Mesendoderm (in vitro differentiated cells): ENCODE measurements at regions not wholly inside any gene's neighbourhood (a gene's known extent, or its start where the extent isn't known, plus 50 kb on each side); places are given as distances from the start of the nearest gene placed in this dataset.

Experiments
- DNase-seq: peaks from one replicate; pipeline ENCODE4 v3.0.0; 2013
- H2AK5ac ChIP-seq: 2 replicates; pipeline ENCODE4 v1.6.1; 2013; ENCODE audit warnings: low read length, inconsistent platforms
- H2BK120ac ChIP-seq: 2 replicates; pipeline ENCODE4 v1.6.1; 2013; ENCODE audit warnings: low read depth, mild to moderate bottlenecking, low read length, moderate library complexity, mixed read lengths
- H2BK15ac ChIP-seq: replicated peaks from 2 replicates; pipeline ENCODE4 v1.6.1; 2013; ENCODE audit warnings: low read depth, mild to moderate bottlenecking, moderate library complexity
- H2BK5ac ChIP-seq: 2 replicates; pipeline ENCODE4 v1.6.1; 2013; ENCODE audit warnings: low read length, inconsistent platforms
- H3K18ac ChIP-seq: 2 replicates; pipeline ENCODE4 v1.6.1; 2013; ENCODE audit warnings: mild to moderate bottlenecking, low read length, mixed read lengths
- H3K23ac ChIP-seq: one replicate; pipeline ENCODE4 v1.6.1; 2013; ENCODE audit warnings: low read length
- H3K27ac ChIP-seq: 2 replicates; pipeline ENCODE4 v1.5.1; 2013; ENCODE audit warnings: low read depth, mild to moderate bottlenecking, inconsistent platforms, low read length, moderate library complexity
- H3K27me3 ChIP-seq: 2 replicates; pipeline ENCODE4 v1.6.1; 2013; ENCODE audit warnings: low read length, control low read depth, mild to moderate bottlenecking, inconsistent platforms; ENCODE audit not compliant: insufficient read depth, poor library complexity
- H3K36me3 ChIP-seq: 2 replicates; pipeline ENCODE4 v1.6.1; 2013; ENCODE audit warnings: low read length, inconsistent platforms; ENCODE audit not compliant: control insufficient read depth, insufficient read depth
- H3K4ac ChIP-seq: one replicate; pipeline ENCODE4 v1.6.1; 2013; ENCODE audit warnings: low read depth, mild to moderate bottlenecking, low read length, moderate library complexity
- H3K4me1 ChIP-seq: 2 replicates; pipeline ENCODE4 v1.6.1; 2013; ENCODE audit warnings: low read depth, low read length, inconsistent platforms; ENCODE audit not compliant: control insufficient read depth
- H3K4me2 ChIP-seq: 2 replicates; pipeline ENCODE4 v1.6.1; 2013; ENCODE audit warnings: low read length
- H3K4me3 ChIP-seq: 2 replicates; pipeline ENCODE4 v1.5.1; 2013; ENCODE audit warnings: mild to moderate bottlenecking, low read length
- H3K56ac ChIP-seq: one replicate; pipeline ENCODE4 v1.6.1; 2013; ENCODE audit warnings: low read length
- H3K79me1 ChIP-seq: 2 replicates; pipeline ENCODE4 v1.6.1; 2013; ENCODE audit warnings: low read length, inconsistent platforms
- H3K79me2 ChIP-seq: 2 replicates; pipeline ENCODE4 v1.6.1; 2013; ENCODE audit warnings: mild to moderate bottlenecking, low read length; ENCODE audit not compliant: control insufficient read depth, insufficient read depth
- H3K9ac ChIP-seq: 2 replicates; pipeline ENCODE4 v1.6.1; 2013; ENCODE audit warnings: low read length, inconsistent platforms
- H4K5ac ChIP-seq: one replicate; pipeline ENCODE4 v1.6.1; 2013; ENCODE audit warnings: low read length
- H4K8ac ChIP-seq: one replicate; pipeline ENCODE4 v1.6.1; 2013; ENCODE audit warnings: low read depth, mild to moderate bottlenecking, control low read depth, low read length, moderate library complexity
- WGBS: extraction: QIAGEN DNeasy Blood & Tissue Kit; methylation state at CpG from one replicate; pipeline ENCODE4 v1.1.7; 2013; ENCODE audit warnings: low lambda C conversion rate, missing lambda C conversion rate; ENCODE audit not compliant: insufficient coverage; ENCODE audit errors: extremely low coverage; 5-methylcytosine and 5-hydroxymethylcytosine counted together

DNA sequence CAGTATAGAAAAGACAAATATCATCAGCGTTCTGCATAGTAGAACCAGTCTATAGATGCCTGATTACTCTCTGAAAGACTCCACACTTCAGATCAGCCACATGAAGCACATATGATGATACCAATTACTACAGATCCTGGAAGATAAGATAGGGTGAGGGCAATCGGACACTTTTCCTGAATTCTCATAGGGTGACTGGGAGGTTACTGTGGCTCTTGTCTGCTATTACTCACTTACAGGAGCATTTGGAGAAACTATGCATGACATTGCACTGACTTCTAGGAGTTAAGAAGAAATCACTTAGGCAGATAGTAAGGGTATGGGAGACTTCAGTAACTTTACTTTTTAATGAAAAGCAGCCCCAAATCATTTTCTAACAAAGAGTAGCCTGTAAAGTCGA lies 1140.9 kb downstream of the XPNPEP1 start:
- Histone ChIP-seq H3K27me3 (no peaks in the 10 kb centered on the region), H3K4me3 (no peak overlapping the region), H2BK15ac (no peak overlapping the region), H3K4me2 (no peak overlapping the region), H3K27ac (no peak overlapping the region), H4K8ac (no peak overlapping the region), H4K5ac (no peak overlapping the region), H2AK5ac (no peak overlapping the region), H3K9ac (no peak overlapping the region), H3K4me1 (no peaks in the 10 kb centered on the region), H2BK5ac (no peak overlapping the region), H3K79me1 (no peaks in the 10 kb centered on the region), H3K36me3 (no peaks in the 10 kb centered on the region), H2BK120ac (no peak overlapping the region), H3K79me2 (no peaks in the 10 kb centered on the region), H3K4ac (no peak overlapping the region), H3K23ac (no peak overlapping the region), H3K18ac (no peak overlapping the region), H3K56ac (no peak overlapping the region)
- no peak for DNase-seq
- no CpG with 5 or more reads among the region's 3 CpGs for WGBS

DNA sequence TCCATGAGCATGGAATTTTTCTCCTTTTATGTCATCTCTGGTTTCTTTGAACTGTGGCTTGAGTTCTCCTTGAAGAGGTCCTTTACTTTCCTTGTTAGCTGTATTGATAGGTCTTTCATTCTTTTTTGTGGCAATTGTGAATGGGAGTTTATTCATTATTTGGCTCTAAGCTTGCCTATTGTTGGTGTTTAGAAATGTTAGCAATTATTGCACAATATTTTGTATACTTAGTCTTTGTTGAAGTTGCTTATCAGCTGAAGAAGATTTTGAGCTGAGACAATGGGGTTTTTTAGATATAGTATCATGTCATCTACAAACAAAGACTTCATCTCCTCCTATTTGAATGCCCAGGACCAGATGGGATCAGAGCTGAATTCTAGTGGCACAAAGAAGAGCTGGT lies 1143.8 kb downstream of the XPNPEP1 start:
- Histone ChIP-seq H3K79me2 (no peaks in the 10 kb centered on the region), H2BK15ac (no peak overlapping the region), H3K23ac (no peak overlapping the region), H3K36me3 (no peaks in the 10 kb centered on the region), H3K27me3 (no peaks in the 10 kb centered on the region), H3K56ac (no peak overlapping the region), H3K4me2 (no peak overlapping the region), H3K4me3 (no peak overlapping the region), H3K27ac (no peak overlapping the region), H3K4ac (no peak overlapping the region), H3K79me1 (no peaks in the 10 kb centered on the region), H2AK5ac (no peak overlapping the region), H2BK120ac (no peak overlapping the region), H2BK5ac (no peak overlapping the region), H4K8ac (no peak overlapping the region), H3K4me1 (no peaks in the 10 kb centered on the region), H4K5ac (no peak overlapping the region), H3K9ac (no peak overlapping the region), H3K18ac (no peak overlapping the region)
- DNase-seq, result no peak

DNA sequence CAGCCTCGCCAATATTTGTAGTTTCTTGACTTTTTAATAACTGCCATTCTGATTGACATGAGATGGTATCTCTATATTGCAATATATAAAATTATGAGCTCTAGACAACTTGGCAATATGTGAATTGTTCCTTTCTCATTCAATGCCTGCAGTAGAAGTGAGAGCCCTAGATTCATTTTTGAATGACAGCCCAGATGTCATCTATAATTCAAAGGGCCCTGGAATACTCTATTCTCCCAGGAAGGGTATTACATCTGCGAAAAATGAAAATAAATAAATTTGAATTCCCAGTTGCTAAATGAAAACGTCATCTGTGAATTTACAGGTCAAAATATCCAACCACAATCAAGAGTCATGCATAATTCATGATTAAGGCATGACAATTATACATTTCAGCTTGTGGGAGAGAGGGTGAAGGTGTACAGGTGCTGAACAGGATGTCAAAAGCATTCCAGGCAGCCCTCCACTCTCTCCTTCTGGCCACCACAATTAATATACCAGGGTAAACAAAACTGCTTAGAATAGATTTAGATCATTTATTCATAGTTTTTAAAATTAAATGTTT lies 1147.3 kb downstream of the XPNPEP1 start:
- no CpG with 5 or more reads among the region's 3 CpGs for WGBS
- Histone ChIP-seq H3K4ac (no peak overlapping the region), H3K4me2 (no peak overlapping the region), H3K27me3 (no peaks in the 10 kb centered on the region), H2BK120ac (no peak overlapping the region), H3K27ac (no peak overlapping the region), H3K4me1 (no peaks in the 10 kb centered on the region), H2BK15ac (no peak overlapping the region), H3K4me3 (no peak overlapping the region), H4K5ac (no peak overlapping the region), H2BK5ac (no peak overlapping the region), H2AK5ac (no peak overlapping the region), H3K36me3 (no peaks in the 10 kb centered on the region), H3K56ac (no peak overlapping the region), H4K8ac (no peak overlapping the region), H3K79me2 (no peaks in the 10 kb centered on the region), H3K79me1 (no peaks in the 10 kb centered on the region), H3K18ac (no peak overlapping the region), H3K23ac (no peak overlapping the region), H3K9ac (no peak overlapping the region)
- no peak for DNase-seq

DNA sequence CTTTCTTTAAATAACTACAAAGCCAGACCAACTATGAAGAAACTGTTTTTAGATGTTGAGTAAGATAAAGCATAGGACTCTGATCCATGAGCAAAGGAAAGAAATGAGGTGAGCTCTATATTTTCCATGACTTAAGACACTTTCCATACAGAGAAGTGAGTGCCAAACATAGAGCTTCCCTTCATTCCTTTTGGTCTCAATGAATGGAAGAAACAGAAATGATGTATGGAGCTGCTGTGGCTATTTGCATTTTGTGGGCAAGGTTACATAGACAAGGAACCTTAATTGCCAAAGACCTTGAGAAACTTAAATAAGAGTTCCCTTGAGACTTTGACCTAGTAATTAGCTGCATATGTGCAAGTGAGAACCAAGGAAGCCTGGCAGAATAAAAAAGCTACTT lies 1152.2 kb downstream of the XPNPEP1 start:
- Histone ChIP-seq H3K36me3 (no peaks in the 10 kb centered on the region), H3K79me2 (no peaks in the 10 kb centered on the region), H3K4me1 (no peaks in the 10 kb centered on the region), H4K8ac (no peak overlapping the region), H3K79me1 (no peaks in the 10 kb centered on the region), H3K4me2 (no peak overlapping the region), H3K4ac (no peak overlapping the region), H4K5ac (no peak overlapping the region), H2BK15ac (no peak overlapping the region), H3K18ac (no peak overlapping the region), H2BK5ac (no peak overlapping the region), H3K23ac (no peak overlapping the region), H3K56ac (no peak overlapping the region), H3K27ac (no peak overlapping the region), H2AK5ac (no peak overlapping the region), H3K4me3 (no peak overlapping the region), H3K27me3 (no peaks in the 10 kb centered on the region), H3K9ac (no peak overlapping the region), H2BK120ac (no peak overlapping the region)
- DNase-seq, result no peak

DNA sequence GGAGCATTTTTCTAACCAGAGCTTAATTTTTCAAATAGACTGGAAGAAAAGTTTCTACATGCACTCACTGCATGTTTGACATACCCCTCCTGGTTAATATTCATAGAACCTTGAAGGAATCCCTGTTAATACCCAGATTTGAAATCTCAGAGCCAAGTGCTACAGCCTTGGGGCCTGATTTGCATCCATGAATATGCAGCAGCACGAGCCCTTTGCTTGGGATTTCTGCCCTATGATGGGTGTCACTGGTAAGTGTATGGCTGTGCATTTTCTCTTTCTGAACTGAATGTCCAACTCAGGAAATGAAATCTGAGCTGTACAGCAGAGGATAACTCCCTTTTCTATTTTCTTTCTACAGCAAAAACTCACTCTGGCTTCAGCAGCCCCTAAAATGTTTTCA lies 1157.5 kb downstream of the XPNPEP1 start:
- no peak overlapping the region for H4K8ac ChIP-seq
- H2BK120ac ChIP-seq, result no peak overlapping the region
- no peak overlapping the region for H4K5ac ChIP-seq
- no peaks in the 10 kb centered on the region for H3K36me3 ChIP-seq
- WGBS, result no CpG with 5 or more reads among the region's 1 CpG
- H3K27ac ChIP-seq, result no peak overlapping the region
- H3K18ac ChIP-seq, result no peak overlapping the region
- no peak overlapping the region for H3K56ac ChIP-seq
- no peak overlapping the region for H3K4me3 ChIP-seq
- H2BK5ac ChIP-seq, result no peak overlapping the region
- DNase-seq, result no peak
- no peak overlapping the region for H2AK5ac ChIP-seq
- H3K23ac ChIP-seq, result no peak overlapping the region
- H3K4me1 ChIP-seq, result no peaks in the 10 kb centered on the region
- H3K79me1 ChIP-seq, result no peaks in the 10 kb centered on the region
- no peak overlapping the region for H3K4ac ChIP-seq
- no peaks in the 10 kb centered on the region for H3K79me2 ChIP-seq
- no peak overlapping the region for H3K9ac ChIP-seq
- no peak overlapping the region for H2BK15ac ChIP-seq
- H3K4me2 ChIP-seq, result no peak overlapping the region
- no peaks in the 10 kb centered on the region for H3K27me3 ChIP-seq

DNA sequence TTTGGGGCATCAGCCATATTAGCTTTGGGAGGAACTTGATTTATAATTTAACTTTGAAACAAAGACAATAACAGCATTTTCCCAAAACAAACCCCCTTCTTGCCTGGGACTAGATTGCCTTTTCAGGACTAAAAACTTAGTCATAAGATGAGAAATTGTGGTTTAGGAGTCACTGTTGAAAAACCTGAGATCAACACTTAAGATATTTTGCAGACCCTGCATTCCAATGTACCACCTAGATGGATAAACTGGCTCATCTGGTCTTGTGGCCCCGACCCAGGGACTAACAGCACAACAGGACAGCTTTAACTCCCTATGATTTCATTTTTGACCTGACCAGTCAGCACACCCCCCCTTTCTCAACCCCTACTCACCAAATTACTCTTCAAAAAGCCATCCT lies 1165.4 kb downstream of the XPNPEP1 start:
- H3K27me3 ChIP-seq, result no peaks in the 10 kb centered on the region
- no peak overlapping the region for H3K56ac ChIP-seq
- no CpG with 5 or more reads among the region's 1 CpG for WGBS
- no peak overlapping the region for H2AK5ac ChIP-seq
- no peak overlapping the region for H3K23ac ChIP-seq
- H3K27ac ChIP-seq, result no peak overlapping the region
- no peak overlapping the region for H3K4me3 ChIP-seq
- H3K18ac ChIP-seq, result no peak overlapping the region
- H2BK15ac ChIP-seq, result no peak overlapping the region
- DNase-seq, result no peak
- no peak overlapping the region for H2BK5ac ChIP-seq
- no peaks in the 10 kb centered on the region for H3K36me3 ChIP-seq
- H4K5ac ChIP-seq, result no peak overlapping the region
- no peaks in the 10 kb centered on the region for H3K79me1 ChIP-seq
- no peak overlapping the region for H3K9ac ChIP-seq
- H2BK120ac ChIP-seq, result no peak overlapping the region
- no peaks in the 10 kb centered on the region for H3K4me1 ChIP-seq
- H3K79me2 ChIP-seq, result no peaks in the 10 kb centered on the region
- H4K8ac ChIP-seq, result no peak overlapping the region
- no peak overlapping the region for H3K4ac ChIP-seq
- no peak overlapping the region for H3K4me2 ChIP-seq
